ENCODE measurements at regions not wholly inside any gene's neighbourhood (a gene's known extent, or its start where the extent isn't known, plus 50 kb on each side); places are given as distances from the start of the nearest gene placed in this dataset.

DNA sequence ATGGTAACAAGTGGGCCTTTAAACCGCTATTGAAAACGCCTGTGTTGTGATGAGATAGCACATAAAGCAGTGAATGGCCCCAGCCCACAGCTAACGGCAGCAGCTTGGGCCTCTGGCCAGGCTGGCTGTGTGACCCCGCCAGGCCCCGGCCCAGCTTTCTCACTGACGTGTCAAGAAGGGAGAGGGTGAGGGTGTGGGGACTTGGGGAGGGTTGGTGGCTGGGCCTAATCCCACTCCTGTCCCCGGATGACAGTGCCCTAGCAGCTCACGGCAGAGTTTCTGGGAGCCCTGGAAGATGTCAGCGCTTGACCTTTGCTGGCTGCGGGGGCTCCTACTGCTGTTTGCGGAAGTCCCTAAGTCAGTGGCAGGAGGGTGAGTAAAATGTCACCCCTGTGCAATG is 88.9 kb upstream of the SHH start:
- Histone ChIP-seq H3K36me3 (ENCODE audit: control insufficient read depth in 2 of 2, extremely low read depth in 1 of 2, insufficient read depth in 2 of 2, low read length in 2 of 2) (no peaks in the 10 kb centered on the region), H3K27ac (ENCODE audit: insufficient read depth, low read depth, low read length) (no peak overlapping the region), H3K9me1 (replicated peaks; ENCODE audit: control insufficient read depth, extremely low read depth, insufficient read depth, low read length) (no peaks in the 10 kb centered on the region), H4K20me1 (replicated peaks; ENCODE audit: control insufficient read depth, extremely low read depth, insufficient read depth, low read length) (no peaks in the 10 kb centered on the region), H3K9me3 (replicated peaks; ENCODE audit: control insufficient read depth, insufficient read depth, low read length) (no peaks in the 10 kb centered on the region), H3K27me3 (ENCODE audit: control insufficient read depth in 2 of 2, insufficient read depth in 2 of 2, low read length in 2 of 2) (no peaks in the 10 kb centered on the region), H3K4me3 (replicated peaks in 1 of 3; ENCODE audit: insufficient read depth in 1 of 3, low read depth in 1 of 3, low read length in 3 of 3) (no peak overlapping the region), H2AFZ (ENCODE audit: low read depth, low read length) (no peak overlapping the region), H3K4me2 (ENCODE audit: insufficient read depth, low read length) (no peak overlapping the region), H3K4me1 (ENCODE audit: control insufficient read depth, extremely low read depth, insufficient read depth, low read length) (no peaks in the 10 kb centered on the region), H3K79me2 (ENCODE audit: control insufficient read depth, insufficient read depth, low read length) (no peaks in the 10 kb centered on the region), H3K9ac (replicated peaks; ENCODE audit: extremely low read depth, insufficient read depth, low read length) (no peak overlapping the region)
- ChIA-PET POLR2A (no interaction called here), CTCF (no interaction called here)
- no peak for FAIRE-seq
- no peak for TF ChIP-seq EZH2 (IDR thresholded peaks at IDR 0.05; ENCODE audit: borderline replicate concordance, low read depth, low read length, severe bottlenecking)
- TF ChIP-seq GATA2 (IDR thresholded peaks at IDR 0.05; ENCODE audit: insufficient read depth, insufficient read length, low read depth, low read length) = no peak
- no peak for TF ChIP-seq FOS (IDR thresholded peaks at IDR 0.05; ENCODE audit: borderline replicate concordance, insufficient read depth, low read length)
- TF ChIP-seq, protein P1, sequence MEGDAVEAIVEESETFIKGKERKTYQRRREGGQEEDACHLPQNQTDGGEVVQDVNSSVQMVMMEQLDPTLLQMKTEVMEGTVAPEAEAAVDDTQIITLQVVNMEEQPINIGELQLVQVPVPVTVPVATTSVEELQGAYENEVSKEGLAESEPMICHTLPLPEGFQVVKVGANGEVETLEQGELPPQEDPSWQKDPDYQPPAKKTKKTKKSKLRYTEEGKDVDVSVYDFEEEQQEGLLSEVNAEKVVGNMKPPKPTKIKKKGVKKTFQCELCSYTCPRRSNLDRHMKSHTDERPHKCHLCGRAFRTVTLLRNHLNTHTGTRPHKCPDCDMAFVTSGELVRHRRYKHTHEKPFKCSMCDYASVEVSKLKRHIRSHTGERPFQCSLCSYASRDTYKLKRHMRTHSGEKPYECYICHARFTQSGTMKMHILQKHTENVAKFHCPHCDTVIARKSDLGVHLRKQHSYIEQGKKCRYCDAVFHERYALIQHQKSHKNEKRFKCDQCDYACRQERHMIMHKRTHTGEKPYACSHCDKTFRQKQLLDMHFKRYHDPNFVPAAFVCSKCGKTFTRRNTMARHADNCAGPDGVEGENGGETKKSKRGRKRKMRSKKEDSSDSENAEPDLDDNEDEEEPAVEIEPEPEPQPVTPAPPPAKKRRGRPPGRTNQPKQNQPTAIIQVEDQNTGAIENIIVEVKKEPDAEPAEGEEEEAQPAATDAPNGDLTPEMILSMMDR (IDR thresholded peaks at IDR 0.05; ENCODE audit: extremely low read depth in 1 of 2, insufficient read depth in 1 of 2, low read depth in 1 of 2, low read length in 2 of 2) = no peak
- TF ChIP-seq, protein P2, sequence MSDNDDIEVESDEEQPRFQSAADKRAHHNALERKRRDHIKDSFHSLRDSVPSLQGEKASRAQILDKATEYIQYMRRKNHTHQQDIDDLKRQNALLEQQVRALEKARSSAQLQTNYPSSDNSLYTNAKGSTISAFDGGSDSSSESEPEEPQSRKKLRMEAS (IDR thresholded peaks at IDR 0.05; ENCODE audit: insufficient read depth, insufficient read length) = no peak
- TF ChIP-seq POLR2AphosphoS5 (IDR thresholded peaks at IDR 0.05; ENCODE audit: insufficient read depth, low read depth, low read length) = no peak
- TF ChIP-seq POLR2A (IDR thresholded peaks at IDR 0.05; ENCODE audit: low read depth, low read length) = no peak
- no peak for TF ChIP-seq JUN (IDR thresholded peaks at IDR 0.05; ENCODE audit: borderline replicate concordance, insufficient read depth, insufficient read length, low read depth)
- TF ChIP-seq MYC (IDR thresholded peaks at IDR 0.05; ENCODE audit: low read depth, low read length) = no peak
- dilution Hi-C loops (cut with MboI; ENCODE audit: extremely low pct_ligation_motif_present, low sequenced_read_pairs) = no loop called here
- intact Hi-C loops (cut with micrococcal nuclease) = no loop called here
- BruUV-seq (replicated peaks) = no TSS peak
- DNase-seq (ENCODE audit: low read depth, low spot score) = no peak
